ENCODE measurements at regions not wholly inside any gene's neighbourhood (a gene's known extent, or its start where the extent isn't known, plus 50 kb on each side); places are given as distances from the start of the nearest gene placed in this dataset.

- Histone ChIP-seq H3K27me3 (no peaks in the 10 kb centered on the region), H3K4me1 (no peaks in the 10 kb centered on the region), H3K27ac (no peak overlapping the region), H3K4me3 (no peak overlapping the region), H3K36me3 (no peaks in the 10 kb centered on the region), H3K9me3 (peaks cover 6 to 14% of the 10 kb centered on the region in 2 donors)
- no peak for DNase-seq (ENCODE audit: low spot score)
- TF ChIP-seq CTCF (IDR thresholded peaks at IDR 0.05), result no peak
Observed at GRCh38 chr10:4623757-4624420, 202.1 kb upstream of the AKR1E2 start.

DNA sequence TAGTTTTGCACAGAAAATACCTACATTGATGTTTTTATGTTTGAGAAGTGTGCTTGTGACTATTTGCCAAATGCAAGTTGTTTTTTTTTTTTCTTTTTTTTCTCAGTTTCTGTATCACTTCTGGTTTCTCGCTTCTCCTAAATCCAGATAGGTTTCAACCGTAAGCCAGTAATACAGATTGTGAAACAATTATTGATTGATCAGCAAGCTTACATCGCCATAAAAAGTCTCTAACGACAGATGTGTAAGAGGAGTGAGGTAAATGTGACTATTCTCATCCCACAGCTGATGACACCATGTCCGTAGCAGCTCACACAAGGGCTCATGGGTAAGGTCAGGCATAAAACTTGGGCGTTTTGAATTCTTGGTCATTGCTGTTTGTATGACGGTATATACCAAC lies 202.8 kb upstream of the AKR1E2 start:
- DNase-seq (ENCODE audit: low spot score), result no peak
- H3K4me3 ChIP-seq, result no peak overlapping the region
- H3K4me1 ChIP-seq, result no peaks in the 10 kb centered on the region
- TF ChIP-seq CTCF (IDR thresholded peaks at IDR 0.05), result no peak
- H3K9me3 ChIP-seq, result peaks cover 6 to 14% of the 10 kb centered on the region in 2 donors
- no peaks in the 10 kb centered on the region for H3K36me3 ChIP-seq
- no peaks in the 10 kb centered on the region for H3K27me3 ChIP-seq
- H3K27ac ChIP-seq, result no peak overlapping the region

- H3K4me3 ChIP-seq, result no peak overlapping the region
- H3K27me3 ChIP-seq, result no peaks in the 10 kb centered on the region
- H3K9me3 ChIP-seq, result peaks cover 5 to 7% of the 10 kb centered on the region in 2 donors
- H3K4me1 ChIP-seq, result no peaks in the 10 kb centered on the region
- no peak overlapping the region for H3K27ac ChIP-seq
- no peak for TF ChIP-seq CTCF (IDR thresholded peaks at IDR 0.05)
- no peaks in the 10 kb centered on the region for H3K36me3 ChIP-seq
- no peak for DNase-seq (ENCODE audit: low spot score)
Observed at GRCh38 chr10:4622384-4622783, 203.6 kb upstream of the AKR1E2 start.

- DNase-seq (ENCODE audit: low spot score), result no peak
- Histone ChIP-seq H3K9me3 (peaks cover 0 to 15% of the 10 kb centered on the region in 2 donors), H3K27me3 (no peaks in the 10 kb centered on the region), H3K4me1 (no peaks in the 10 kb centered on the region), H3K27ac (no peak overlapping the region), H3K4me3 (no peak overlapping the region), H3K36me3 (no peaks in the 10 kb centered on the region)
- no peak for TF ChIP-seq CTCF (IDR thresholded peaks at IDR 0.05)
Observed at GRCh38 chr10:4617589-4617988, 208.4 kb upstream of the AKR1E2 start.

- no peak for DNase-seq (ENCODE audit: low spot score)
- no peak for TF ChIP-seq CTCF (IDR thresholded peaks at IDR 0.05)
- H3K27ac ChIP-seq, result no peak overlapping the region
- peaks cover 0 to 15% of the 10 kb centered on the region in 2 donors for H3K9me3 ChIP-seq
- no peaks in the 10 kb centered on the region for H3K4me1 ChIP-seq
- H3K36me3 ChIP-seq, result no peaks in the 10 kb centered on the region
- no peak overlapping the region for H3K4me3 ChIP-seq
- H3K27me3 ChIP-seq, result no peaks in the 10 kb centered on the region
Observed at GRCh38 chr10:4615042-4615441, 211.0 kb upstream of the AKR1E2 start.

DNA sequence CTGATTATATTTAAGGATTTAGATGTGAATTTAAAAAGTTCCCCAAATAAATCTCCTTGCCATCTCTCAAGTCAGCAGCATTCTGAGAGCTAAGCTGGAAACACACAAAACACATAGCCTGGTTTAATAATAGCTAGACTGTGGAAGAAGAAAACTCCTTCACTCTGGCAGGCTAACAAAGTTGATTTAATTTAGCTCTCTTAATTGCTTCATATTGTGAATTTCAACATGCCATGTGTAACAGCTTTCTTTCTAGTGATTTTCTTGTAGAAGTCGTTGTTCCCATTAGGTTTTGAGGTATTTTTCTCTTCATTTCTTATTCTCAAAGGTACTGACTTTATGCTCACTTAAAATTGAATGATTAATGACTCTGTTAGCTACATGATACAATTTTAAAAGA lies 216.8 kb upstream of the AKR1E2 start:
- TF ChIP-seq CTCF (IDR thresholded peaks at IDR 0.05), result no peak
- Histone ChIP-seq H3K27ac (no peak overlapping the region), H3K36me3 (no peaks in the 10 kb centered on the region), H3K4me1 (no peaks in the 10 kb centered on the region), H3K27me3 (no peaks in the 10 kb centered on the region), H3K9me3 (peaks cover 0 to 2% of the 10 kb centered on the region in 2 donors), H3K4me3 (no peak overlapping the region)
- no peak for DNase-seq (ENCODE audit: low spot score)

All from right atrium auricular region (tissue), 2 donors.